ENCODE measurements at regions not wholly inside any gene's neighbourhood (a gene's known extent, or its start where the extent isn't known, plus 50 kb on each side); places are given as distances from the start of the nearest gene placed in this dataset.

GRCh38 chr3:147620906-147621305 lies 211.7 kb downstream of the ZIC1 start:
- no peak overlapping the region for H3K27ac ChIP-seq (ENCODE audit: low read length)

GRCh38 chr3:147630921-147631415 lies 221.8 kb downstream of the ZIC1 start:
- Histone ChIP-seq H3K27me3 (ENCODE audit: control insufficient read depth, insufficient read depth, low read length) (no peaks in the 10 kb centered on the region), H3K4me1 (ENCODE audit: control insufficient read depth, insufficient read depth, low read length) (no peaks in the 10 kb centered on the region)
- 100% methylated on average over 1 of the region's 1 CpG for WGBS (ENCODE audit: insufficient coverage)

More at GRCh38 chr3:147620906-147621305, 211.7 kb downstream of the ZIC1 start:
- Histone ChIP-seq H3K9me3 (replicated peaks; ENCODE audit: control insufficient read depth, low read depth, low read length) (no peaks in the 10 kb centered on the region), H3K36me3 (ENCODE audit: control insufficient read depth, insufficient read depth, low read length) (no peaks in the 10 kb centered on the region), H3K4me1 (ENCODE audit: control insufficient read depth, insufficient read depth, low read length) (no peaks in the 10 kb centered on the region), H3K4me3 (ENCODE audit: low read length) (no peak overlapping the region), H3K27me3 (ENCODE audit: control insufficient read depth, insufficient read depth, low read length) (no peaks in the 10 kb centered on the region)
- DNase-seq, result no peak

GRCh38 chr3:147640781-147641180 lies 231.6 kb downstream of the ZIC1 start:
- WGBS (ENCODE audit: insufficient coverage), result no CpG with 5 or more reads among the region's 1 CpG
- no peaks in the 10 kb centered on the region for H3K27me3 ChIP-seq (ENCODE audit: control insufficient read depth, insufficient read depth, low read length)

More at GRCh38 chr3:147630921-147631415, 221.8 kb downstream of the ZIC1 start:
- Histone ChIP-seq H3K36me3 (ENCODE audit: control insufficient read depth, insufficient read depth, low read length) (no peaks in the 10 kb centered on the region), H3K27ac (ENCODE audit: low read length) (no peak overlapping the region), H3K4me3 (ENCODE audit: low read length) (no peak overlapping the region), H3K9me3 (replicated peaks; ENCODE audit: control insufficient read depth, low read depth, low read length) (peaks cover 12% of the 10 kb centered on the region)
- DNase-seq, result no peak

GRCh38 chr3:147645761-147646160 lies 236.6 kb downstream of the ZIC1 start:
- H3K27me3 ChIP-seq (ENCODE audit: control insufficient read depth, insufficient read depth, low read length), result no peaks in the 10 kb centered on the region
- H3K4me3 ChIP-seq (ENCODE audit: low read length), result no peak overlapping the region
- 20% methylated on average over 1 of the region's 1 CpG for WGBS (ENCODE audit: insufficient coverage)
- no peaks in the 10 kb centered on the region for H3K36me3 ChIP-seq (ENCODE audit: control insufficient read depth, insufficient read depth, low read length)
- no peaks in the 10 kb centered on the region for H3K9me3 ChIP-seq (replicated peaks; ENCODE audit: control insufficient read depth, low read depth, low read length)
- no peaks in the 10 kb centered on the region for H3K4me1 ChIP-seq (ENCODE audit: control insufficient read depth, insufficient read depth, low read length)
- no peak overlapping the region for H3K27ac ChIP-seq (ENCODE audit: low read length)
- DNase-seq, result peak; percentile 50

More at GRCh38 chr3:147640781-147641180, 231.6 kb downstream of the ZIC1 start:
- DNase-seq, result no peak
- Histone ChIP-seq H3K4me3 (ENCODE audit: low read length) (no peak overlapping the region), H3K9me3 (replicated peaks; ENCODE audit: control insufficient read depth, low read depth, low read length) (peaks cover under 1% of the 10 kb centered on the region), H3K36me3 (ENCODE audit: control insufficient read depth, insufficient read depth, low read length) (no peaks in the 10 kb centered on the region), H3K4me1 (ENCODE audit: control insufficient read depth, insufficient read depth, low read length) (no peaks in the 10 kb centered on the region), H3K27ac (ENCODE audit: low read length) (no peak overlapping the region)

- Histone ChIP-seq H3K27me3 (ENCODE audit: control insufficient read depth, insufficient read depth, low read length) (no peaks in the 10 kb centered on the region), H3K36me3 (ENCODE audit: control insufficient read depth, insufficient read depth, low read length) (no peaks in the 10 kb centered on the region), H3K27ac (ENCODE audit: low read length) (no peak overlapping the region), H3K4me1 (ENCODE audit: control insufficient read depth, insufficient read depth, low read length) (no peaks in the 10 kb centered on the region), H3K4me3 (ENCODE audit: low read length) (no peak overlapping the region), H3K9me3 (replicated peaks; ENCODE audit: control insufficient read depth, low read depth, low read length) (no peaks in the 10 kb centered on the region)
- WGBS (ENCODE audit: insufficient coverage), result 100% methylated on average over 2 of the region's 3 CpGs
- no peak for DNase-seq
Observed at GRCh38 chr3:147649475-147649874, 240.3 kb downstream of the ZIC1 start.

GRCh38 chr3:147651107-147651778 lies 242.1 kb downstream of the ZIC1 start:
- H3K9me3 ChIP-seq (replicated peaks; ENCODE audit: control insufficient read depth, low read depth, low read length), result no peaks in the 10 kb centered on the region
- no CpG with 5 or more reads among the region's 3 CpGs for WGBS (ENCODE audit: insufficient coverage)
- H3K27ac ChIP-seq (ENCODE audit: low read length), result no peak overlapping the region
- no peaks in the 10 kb centered on the region for H3K27me3 ChIP-seq (ENCODE audit: control insufficient read depth, insufficient read depth, low read length)
- no peaks in the 10 kb centered on the region for H3K4me1 ChIP-seq (ENCODE audit: control insufficient read depth, insufficient read depth, low read length)
- no peak overlapping the region for H3K4me3 ChIP-seq (ENCODE audit: low read length)
- no peak for DNase-seq
- no peaks in the 10 kb centered on the region for H3K36me3 ChIP-seq (ENCODE audit: control insufficient read depth, insufficient read depth, low read length)

GRCh38 chr3:147652651-147653366 lies 243.6 kb downstream of the ZIC1 start:
- no peak for DNase-seq
- no peaks in the 10 kb centered on the region for H3K9me3 ChIP-seq (replicated peaks; ENCODE audit: control insufficient read depth, low read depth, low read length)
- no peak overlapping the region for H3K4me3 ChIP-seq (ENCODE audit: low read length)
- no CpG with 5 or more reads among the region's 3 CpGs for WGBS (ENCODE audit: insufficient coverage)
- H3K27ac ChIP-seq (ENCODE audit: low read length), result no peak overlapping the region
- H3K4me1 ChIP-seq (ENCODE audit: control insufficient read depth, insufficient read depth, low read length), result no peaks in the 10 kb centered on the region
- no peaks in the 10 kb centered on the region for H3K27me3 ChIP-seq (ENCODE audit: control insufficient read depth, insufficient read depth, low read length)
- H3K36me3 ChIP-seq (ENCODE audit: control insufficient read depth, insufficient read depth, low read length), result no peaks in the 10 kb centered on the region

- no CpG with 5 or more reads among the region's 1 CpG for WGBS (ENCODE audit: insufficient coverage)
Observed at GRCh38 chr3:147653367-147653923, 244.3 kb downstream of the ZIC1 start.

GRCh38 chr3:147654827-147655226 lies 245.7 kb downstream of the ZIC1 start:
- no peaks in the 10 kb centered on the region for H3K27me3 ChIP-seq (ENCODE audit: control insufficient read depth, insufficient read depth, low read length)
- 53% methylated on average over 2 of the region's 3 CpGs for WGBS (ENCODE audit: insufficient coverage)
- H3K4me3 ChIP-seq (ENCODE audit: low read length), result no peak overlapping the region
- DNase-seq, result no peak
- H3K9me3 ChIP-seq (replicated peaks; ENCODE audit: control insufficient read depth, low read depth, low read length), result no peaks in the 10 kb centered on the region
- H3K36me3 ChIP-seq (ENCODE audit: control insufficient read depth, insufficient read depth, low read length), result no peaks in the 10 kb centered on the region
- no peak overlapping the region for H3K27ac ChIP-seq (ENCODE audit: low read length)
- H3K4me1 ChIP-seq (ENCODE audit: control insufficient read depth, insufficient read depth, low read length), result no peaks in the 10 kb centered on the region

More at GRCh38 chr3:147653367-147653923, 244.3 kb downstream of the ZIC1 start:
- no peak for DNase-seq
- H3K27me3 ChIP-seq (ENCODE audit: control insufficient read depth, insufficient read depth, low read length), result no peaks in the 10 kb centered on the region
- H3K4me3 ChIP-seq (ENCODE audit: low read length), result no peak overlapping the region
- H3K9me3 ChIP-seq (replicated peaks; ENCODE audit: control insufficient read depth, low read depth, low read length), result no peaks in the 10 kb centered on the region
- H3K27ac ChIP-seq (ENCODE audit: low read length), result no peak overlapping the region
- H3K4me1 ChIP-seq (ENCODE audit: control insufficient read depth, insufficient read depth, low read length), result no peaks in the 10 kb centered on the region
- no peaks in the 10 kb centered on the region for H3K36me3 ChIP-seq (ENCODE audit: control insufficient read depth, insufficient read depth, low read length)

GRCh38 chr3:147655236-147655635 lies 246.1 kb downstream of the ZIC1 start:
- H3K4me1 ChIP-seq (ENCODE audit: control insufficient read depth, insufficient read depth, low read length), result no peaks in the 10 kb centered on the region
- no CpG with 5 or more reads among the region's 2 CpGs for WGBS (ENCODE audit: insufficient coverage)
- no peak for DNase-seq
- no peak overlapping the region for H3K27ac ChIP-seq (ENCODE audit: low read length)
- no peaks in the 10 kb centered on the region for H3K9me3 ChIP-seq (replicated peaks; ENCODE audit: control insufficient read depth, low read depth, low read length)
- H3K36me3 ChIP-seq (ENCODE audit: control insufficient read depth, insufficient read depth, low read length), result no peaks in the 10 kb centered on the region
- no peak overlapping the region for H3K4me3 ChIP-seq (ENCODE audit: low read length)
- no peaks in the 10 kb centered on the region for H3K27me3 ChIP-seq (ENCODE audit: control insufficient read depth, insufficient read depth, low read length)
